K562 (cell line): ENCODE measurements at regions not wholly inside any gene's neighbourhood (a gene's known extent, or its start where the extent isn't known, plus 50 kb on each side); places are given as distances from the start of the nearest gene placed in this dataset.

Experiments used
- TARDBP ChIP-seq: fragments of 450-650 bp; IDR thresholded peaks from 2 replicates; pipeline ENCODE4 v1.6.1; 2016
- ZBED1 ChIP-seq: IDR thresholded peaks from 2 replicates; pipeline ENCODE4 v1.6.1; 2014
- ZNF785 ChIP-seq: fragments of 250-450 bp; sonication (Bioruptor Pico); IDR thresholded peaks from 2 replicates; pipeline ENCODE4 v1.4.0; 2020; ENCODE audit warnings: mild to moderate bottlenecking
- ZNF830 ChIP-seq: fragments of 250-450 bp; sonication (Bioruptor Pico); IDR thresholded peaks from 2 replicates; pipeline ENCODE4 v1.5.0; 2021; ENCODE audit warnings: mild to moderate bottlenecking
- TF ChIP-seq, protein P1 (sequence below), 3 experiments: IDR thresholded peaks in 2 of 3; conservative IDR thresholded peaks in 1 of 3; 2 replicates each; pipeline ENCODE4 v1.5.1; 2011 to 2012; ENCODE audit warnings: low read length in 3 of 3, mild to moderate bottlenecking in 3 of 3, control low read depth in 2 of 3, improper control_type of control experiment in 1 of 3, inconsistent platforms in 1 of 3, low read depth in 1 of 3, mixed read lengths in 1 of 3, moderate library complexity in 1 of 3; ENCODE audit not compliant: insufficient read depth in 2 of 3
- TF ChIP-seq, protein P2 (sequence below): sonication (generic); formaldehyde crosslinking; IDR thresholded peaks from 2 replicates; pipeline ENCODE4 v1.9.0; 2022; ENCODE audit warnings: mild to moderate bottlenecking, missing genetic modification reagents
- TF ChIP-seq, protein P3 (sequence below), 2 experiments: fragments of 450-650 bp; formaldehyde crosslinking in 1 of 2; IDR thresholded peaks; 2 replicates each; pipeline versions ENCODE4 v1.4.0 to v1.6.1; 2014 to 2020; ENCODE audit warnings: mild to moderate bottlenecking in 2 of 2, borderline replicate concordance in 1 of 2, low read depth in 1 of 2
- TF ChIP-seq, protein P4 (sequence below): sonication (generic); formaldehyde crosslinking; IDR thresholded peaks from 2 replicates; pipeline ENCODE4 v1.8.0; 2022; ENCODE audit warnings: mild to moderate bottlenecking, missing genetic modification reagents

DNA sequence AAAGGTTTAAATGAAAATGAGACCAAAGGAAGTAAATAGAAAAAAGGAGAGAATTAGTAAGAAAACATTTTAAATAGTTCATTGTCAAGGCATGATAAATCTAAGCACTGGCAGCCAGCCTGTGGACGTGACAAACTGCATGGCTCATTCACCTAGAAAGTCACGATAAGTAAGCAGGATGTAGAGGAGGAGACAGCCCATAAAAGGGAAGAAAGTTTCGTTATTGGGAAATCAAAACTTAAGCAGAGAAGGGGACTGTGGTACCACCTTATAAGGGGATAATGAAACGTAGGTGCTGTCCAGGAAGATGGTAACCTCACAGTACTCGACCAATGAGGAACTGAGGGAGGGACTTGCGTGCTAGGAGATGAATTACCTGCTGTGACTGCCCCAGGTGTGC is 494.5 kb upstream of the GRAMD2B start:
- TF ChIP-seq, protein P1, sequence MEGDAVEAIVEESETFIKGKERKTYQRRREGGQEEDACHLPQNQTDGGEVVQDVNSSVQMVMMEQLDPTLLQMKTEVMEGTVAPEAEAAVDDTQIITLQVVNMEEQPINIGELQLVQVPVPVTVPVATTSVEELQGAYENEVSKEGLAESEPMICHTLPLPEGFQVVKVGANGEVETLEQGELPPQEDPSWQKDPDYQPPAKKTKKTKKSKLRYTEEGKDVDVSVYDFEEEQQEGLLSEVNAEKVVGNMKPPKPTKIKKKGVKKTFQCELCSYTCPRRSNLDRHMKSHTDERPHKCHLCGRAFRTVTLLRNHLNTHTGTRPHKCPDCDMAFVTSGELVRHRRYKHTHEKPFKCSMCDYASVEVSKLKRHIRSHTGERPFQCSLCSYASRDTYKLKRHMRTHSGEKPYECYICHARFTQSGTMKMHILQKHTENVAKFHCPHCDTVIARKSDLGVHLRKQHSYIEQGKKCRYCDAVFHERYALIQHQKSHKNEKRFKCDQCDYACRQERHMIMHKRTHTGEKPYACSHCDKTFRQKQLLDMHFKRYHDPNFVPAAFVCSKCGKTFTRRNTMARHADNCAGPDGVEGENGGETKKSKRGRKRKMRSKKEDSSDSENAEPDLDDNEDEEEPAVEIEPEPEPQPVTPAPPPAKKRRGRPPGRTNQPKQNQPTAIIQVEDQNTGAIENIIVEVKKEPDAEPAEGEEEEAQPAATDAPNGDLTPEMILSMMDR (IDR thresholded peaks at IDR 0.05 in 2 of 3, conservative IDR thresholded peaks at IDR 0.05 in 1 of 3; ENCODE audit: insufficient read depth in 2 of 3, low read depth in 1 of 3, low read length in 3 of 3), result no peak
- TF ChIP-seq, protein P2, sequence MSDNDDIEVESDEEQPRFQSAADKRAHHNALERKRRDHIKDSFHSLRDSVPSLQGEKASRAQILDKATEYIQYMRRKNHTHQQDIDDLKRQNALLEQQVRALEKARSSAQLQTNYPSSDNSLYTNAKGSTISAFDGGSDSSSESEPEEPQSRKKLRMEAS (CRISPR knock-in tag), result no peak
- TF ChIP-seq TARDBP, result no peak
- no peak for TF ChIP-seq ZNF830
- no peak for TF ChIP-seq ZBED1
- TF ChIP-seq, protein P3, sequence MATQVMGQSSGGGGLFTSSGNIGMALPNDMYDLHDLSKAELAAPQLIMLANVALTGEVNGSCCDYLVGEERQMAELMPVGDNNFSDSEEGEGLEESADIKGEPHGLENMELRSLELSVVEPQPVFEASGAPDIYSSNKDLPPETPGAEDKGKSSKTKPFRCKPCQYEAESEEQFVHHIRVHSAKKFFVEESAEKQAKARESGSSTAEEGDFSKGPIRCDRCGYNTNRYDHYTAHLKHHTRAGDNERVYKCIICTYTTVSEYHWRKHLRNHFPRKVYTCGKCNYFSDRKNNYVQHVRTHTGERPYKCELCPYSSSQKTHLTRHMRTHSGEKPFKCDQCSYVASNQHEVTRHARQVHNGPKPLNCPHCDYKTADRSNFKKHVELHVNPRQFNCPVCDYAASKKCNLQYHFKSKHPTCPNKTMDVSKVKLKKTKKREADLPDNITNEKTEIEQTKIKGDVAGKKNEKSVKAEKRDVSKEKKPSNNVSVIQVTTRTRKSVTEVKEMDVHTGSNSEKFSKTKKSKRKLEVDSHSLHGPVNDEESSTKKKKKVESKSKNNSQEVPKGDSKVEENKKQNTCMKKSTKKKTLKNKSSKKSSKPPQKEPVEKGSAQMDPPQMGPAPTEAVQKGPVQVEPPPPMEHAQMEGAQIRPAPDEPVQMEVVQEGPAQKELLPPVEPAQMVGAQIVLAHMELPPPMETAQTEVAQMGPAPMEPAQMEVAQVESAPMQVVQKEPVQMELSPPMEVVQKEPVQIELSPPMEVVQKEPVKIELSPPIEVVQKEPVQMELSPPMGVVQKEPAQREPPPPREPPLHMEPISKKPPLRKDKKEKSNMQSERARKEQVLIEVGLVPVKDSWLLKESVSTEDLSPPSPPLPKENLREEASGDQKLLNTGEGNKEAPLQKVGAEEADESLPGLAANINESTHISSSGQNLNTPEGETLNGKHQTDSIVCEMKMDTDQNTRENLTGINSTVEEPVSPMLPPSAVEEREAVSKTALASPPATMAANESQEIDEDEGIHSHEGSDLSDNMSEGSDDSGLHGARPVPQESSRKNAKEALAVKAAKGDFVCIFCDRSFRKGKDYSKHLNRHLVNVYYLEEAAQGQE (IDR thresholded peaks at IDR 0.05; ENCODE audit: borderline replicate concordance), result no peak
- TF ChIP-seq, protein P3 (CRISPR knock-in tag; IDR thresholded peaks at IDR 0.05; ENCODE audit: low read depth), result no peak
- TF ChIP-seq, protein P4, sequence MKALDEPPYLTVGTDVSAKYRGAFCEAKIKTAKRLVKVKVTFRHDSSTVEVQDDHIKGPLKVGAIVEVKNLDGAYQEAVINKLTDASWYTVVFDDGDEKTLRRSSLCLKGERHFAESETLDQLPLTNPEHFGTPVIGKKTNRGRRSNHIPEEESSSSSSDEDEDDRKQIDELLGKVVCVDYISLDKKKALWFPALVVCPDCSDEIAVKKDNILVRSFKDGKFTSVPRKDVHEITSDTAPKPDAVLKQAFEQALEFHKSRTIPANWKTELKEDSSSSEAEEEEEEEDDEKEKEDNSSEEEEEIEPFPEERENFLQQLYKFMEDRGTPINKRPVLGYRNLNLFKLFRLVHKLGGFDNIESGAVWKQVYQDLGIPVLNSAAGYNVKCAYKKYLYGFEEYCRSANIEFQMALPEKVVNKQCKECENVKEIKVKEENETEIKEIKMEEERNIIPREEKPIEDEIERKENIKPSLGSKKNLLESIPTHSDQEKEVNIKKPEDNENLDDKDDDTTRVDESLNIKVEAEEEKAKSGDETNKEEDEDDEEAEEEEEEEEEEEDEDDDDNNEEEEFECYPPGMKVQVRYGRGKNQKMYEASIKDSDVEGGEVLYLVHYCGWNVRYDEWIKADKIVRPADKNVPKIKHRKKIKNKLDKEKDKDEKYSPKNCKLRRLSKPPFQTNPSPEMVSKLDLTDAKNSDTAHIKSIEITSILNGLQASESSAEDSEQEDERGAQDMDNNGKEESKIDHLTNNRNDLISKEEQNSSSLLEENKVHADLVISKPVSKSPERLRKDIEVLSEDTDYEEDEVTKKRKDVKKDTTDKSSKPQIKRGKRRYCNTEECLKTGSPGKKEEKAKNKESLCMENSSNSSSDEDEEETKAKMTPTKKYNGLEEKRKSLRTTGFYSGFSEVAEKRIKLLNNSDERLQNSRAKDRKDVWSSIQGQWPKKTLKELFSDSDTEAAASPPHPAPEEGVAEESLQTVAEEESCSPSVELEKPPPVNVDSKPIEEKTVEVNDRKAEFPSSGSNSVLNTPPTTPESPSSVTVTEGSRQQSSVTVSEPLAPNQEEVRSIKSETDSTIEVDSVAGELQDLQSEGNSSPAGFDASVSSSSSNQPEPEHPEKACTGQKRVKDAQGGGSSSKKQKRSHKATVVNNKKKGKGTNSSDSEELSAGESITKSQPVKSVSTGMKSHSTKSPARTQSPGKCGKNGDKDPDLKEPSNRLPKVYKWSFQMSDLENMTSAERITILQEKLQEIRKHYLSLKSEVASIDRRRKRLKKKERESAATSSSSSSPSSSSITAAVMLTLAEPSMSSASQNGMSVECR (CRISPR knock-in tag), result no peak
- TF ChIP-seq ZNF785 (CRISPR knock-in tag), result no peak
